T-helper 9 cell (primary cell): ENCODE measurements at regions not wholly inside any gene's neighbourhood (a gene's known extent, or its start where the extent isn't known, plus 50 kb on each side); places are given as distances from the start of the nearest gene placed in this dataset.
"Not testable (repeated sequence)": the region's sequence is repeated elsewhere in the genome, so short reads cannot be mapped to it uniquely, and the experiment has no call there.

Experiments
- DNase-seq: peaks from one replicate; pipeline ENCODE4 v3.0.0-alpha.2; 2020

DNA sequence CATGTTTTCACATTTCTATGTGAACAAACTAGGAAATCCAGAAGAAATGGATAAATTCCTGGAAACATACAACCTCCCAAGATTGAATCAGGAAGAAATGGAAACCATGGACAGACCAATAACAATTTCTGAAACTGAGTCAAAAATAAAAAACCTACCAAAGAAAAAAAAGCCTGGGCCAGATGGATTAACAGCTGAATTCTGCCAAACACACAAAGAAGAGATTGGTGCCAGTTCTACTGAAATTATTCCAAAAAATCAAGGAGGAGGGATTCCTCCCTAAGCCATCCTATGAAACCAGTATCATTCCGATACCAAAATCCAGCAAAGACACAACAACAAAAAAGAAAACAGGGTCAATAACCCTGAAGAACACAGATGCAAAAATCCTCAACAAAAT is 166.9 kb upstream of the FBXL7 start:
- no peak for DNase-seq

DNA sequence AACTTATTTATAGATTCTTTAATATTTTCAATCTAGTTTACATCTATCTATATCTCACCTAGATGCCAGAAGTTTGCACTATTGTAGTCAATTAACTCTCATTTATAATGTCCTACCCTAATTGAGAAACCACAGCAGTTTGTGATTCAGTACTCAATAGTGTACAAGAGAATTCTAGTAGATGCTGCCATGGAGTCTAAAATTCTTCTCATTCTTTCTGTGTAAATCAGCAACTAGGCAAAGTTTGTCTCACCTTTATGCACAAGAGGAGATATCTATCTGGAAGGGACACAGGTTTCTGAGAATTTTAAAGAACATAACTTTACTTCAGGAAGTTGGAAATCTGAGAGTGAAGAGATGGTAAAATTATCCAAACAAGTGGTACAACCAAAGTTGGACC is 173.0 kb upstream of the FBXL7 start:
- no peak for DNase-seq

- DNase-seq = no peak
These were observed 173.5 kb upstream of the FBXL7 start for GRCh38 chr5:15326471-15326870.

DNA sequence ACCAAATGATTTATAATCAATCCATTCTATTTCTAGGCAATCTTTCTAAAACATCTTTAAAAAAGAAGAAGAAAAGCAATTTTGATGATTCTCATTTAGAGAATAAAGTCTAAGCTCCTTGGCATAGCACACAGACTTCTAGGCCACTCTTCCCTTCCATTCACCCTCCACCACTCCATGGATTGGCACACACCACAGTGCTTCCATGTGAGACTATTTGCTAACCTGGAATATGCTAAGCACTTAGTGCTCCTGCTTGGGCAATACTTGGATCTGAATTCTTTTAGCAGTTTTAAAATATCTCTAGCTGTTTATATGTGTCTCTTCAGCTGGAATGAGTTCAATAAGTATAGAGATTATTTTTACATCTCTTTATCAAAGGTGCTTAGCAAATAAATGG is 177.6 kb upstream of the FBXL7 start:
- DNase-seq = no peak

DNA sequence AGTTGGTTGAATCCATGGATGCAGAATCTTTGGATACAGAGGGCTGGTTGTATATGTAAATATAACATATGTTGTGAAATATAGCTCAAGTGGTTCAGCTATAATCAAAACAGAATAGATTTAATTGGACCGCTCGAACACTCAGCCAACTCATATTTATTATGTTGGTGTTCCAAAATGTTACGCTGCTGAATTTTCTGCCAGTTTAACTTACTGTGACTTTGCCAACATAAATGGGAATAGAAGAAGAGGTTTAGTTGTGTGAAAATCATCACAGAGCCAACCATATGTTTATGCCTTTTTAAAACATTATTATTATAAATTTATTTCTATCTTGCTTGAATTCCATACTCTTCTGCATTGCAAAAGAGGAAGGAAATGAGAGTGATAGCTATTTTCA is 178.2 kb upstream of the FBXL7 start:
- DNase-seq = no peak

- DNase-seq = no peak
These were observed 179.1 kb upstream of the FBXL7 start for GRCh38 chr5:15320871-15321270.

GRCh38 chr5:15304914-15305834 is 194.8 kb upstream of the FBXL7 start:
- no peak for DNase-seq

DNA sequence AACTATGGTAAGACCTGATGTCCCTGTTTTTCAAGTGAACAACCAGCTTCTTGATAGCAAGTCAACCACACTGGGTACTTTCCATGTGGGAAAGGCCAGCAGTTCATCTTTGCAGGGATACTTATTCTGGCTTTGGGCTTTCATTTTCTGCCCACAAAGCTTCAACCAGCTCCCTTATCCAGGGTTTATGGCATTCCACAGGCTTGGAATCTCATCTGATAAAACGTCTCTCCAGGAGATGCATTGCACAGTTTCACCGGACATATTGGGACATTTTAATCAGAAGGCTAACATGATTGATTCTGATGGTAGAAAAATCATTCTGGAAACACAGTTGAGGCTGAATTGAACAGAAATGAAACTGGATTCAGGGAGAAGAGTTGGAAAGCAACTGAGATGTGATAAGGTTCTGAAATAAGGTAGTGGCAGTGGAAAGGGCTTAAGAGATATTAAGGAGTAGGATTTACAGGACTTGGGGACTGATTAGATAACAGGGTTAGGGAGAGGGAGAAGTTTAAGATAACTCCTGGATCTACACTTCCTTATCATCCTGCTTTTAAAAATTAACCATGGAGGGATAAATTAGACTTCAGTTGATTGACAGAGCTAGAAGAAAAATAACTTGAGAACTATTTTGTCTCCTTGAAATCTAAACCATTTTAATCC is 195.8 kb upstream of the FBXL7 start:
- DNase-seq = no peak

DNA sequence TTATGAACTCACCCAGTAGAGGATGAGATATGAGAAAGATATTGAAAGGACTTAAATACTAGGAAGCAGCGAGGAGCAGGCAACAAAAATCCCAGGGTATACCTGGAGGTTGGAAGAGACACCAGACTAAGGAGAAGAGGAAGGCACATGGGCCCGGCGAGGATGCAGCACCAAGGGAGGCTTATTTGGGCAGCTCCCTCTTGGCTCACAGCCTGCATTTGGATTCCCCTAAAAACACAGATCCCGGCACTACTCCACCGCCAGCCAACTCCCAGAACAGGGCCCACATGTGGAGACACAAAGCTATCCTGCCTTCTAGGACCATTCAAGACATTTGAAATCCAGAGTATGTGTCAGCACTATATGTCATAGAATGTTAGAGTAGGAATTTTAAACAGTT is 199.8 kb upstream of the FBXL7 start:
- no peak for DNase-seq

DNA sequence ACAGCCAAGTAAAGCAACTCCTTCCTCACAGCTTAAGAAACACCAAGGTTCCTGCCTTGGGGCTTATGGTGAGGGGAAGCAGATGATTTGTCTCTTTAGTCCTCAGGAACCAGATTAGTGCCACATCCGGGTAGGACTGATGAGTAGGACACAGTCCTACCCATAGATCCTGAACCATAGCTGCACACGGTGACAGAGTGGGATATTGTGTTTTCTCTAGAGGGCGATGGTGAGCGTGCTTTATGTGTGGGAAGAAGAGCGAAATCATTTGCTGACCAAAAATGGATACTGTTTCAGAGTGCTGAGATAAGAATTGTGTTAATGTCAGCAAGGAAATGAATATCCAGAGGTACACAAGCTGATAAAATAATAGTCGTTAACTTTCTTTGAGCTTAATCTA is 209.0 kb upstream of the FBXL7 start:
- no peak for DNase-seq

GRCh38 chr5:15286650-15287049 is 213.3 kb upstream of the FBXL7 start:
- DNase-seq = no peak

- no peak for DNase-seq
These were observed 213.9 kb upstream of the FBXL7 start for GRCh38 chr5:15285901-15286583.

DNA sequence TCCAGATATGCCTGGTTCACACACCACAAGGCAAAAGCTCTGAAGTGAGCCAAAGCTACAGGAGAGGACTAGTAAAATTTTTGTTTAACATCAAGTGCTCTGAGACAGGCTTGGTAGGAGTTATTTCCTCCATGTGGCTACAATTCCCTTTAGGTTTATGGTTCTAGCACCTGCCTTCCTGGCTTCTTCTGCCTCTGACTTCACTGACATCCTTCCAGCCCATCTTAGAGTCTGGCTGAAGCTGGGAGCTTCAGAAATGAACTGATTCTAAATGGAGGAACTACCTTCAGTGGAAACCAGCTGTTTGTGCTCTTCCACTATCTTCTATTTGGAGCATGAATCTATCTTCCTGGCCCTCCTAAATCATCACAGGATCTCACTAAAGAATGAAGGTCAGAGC is 215.3 kb upstream of the FBXL7 start:
- DNase-seq = no peak

DNA sequence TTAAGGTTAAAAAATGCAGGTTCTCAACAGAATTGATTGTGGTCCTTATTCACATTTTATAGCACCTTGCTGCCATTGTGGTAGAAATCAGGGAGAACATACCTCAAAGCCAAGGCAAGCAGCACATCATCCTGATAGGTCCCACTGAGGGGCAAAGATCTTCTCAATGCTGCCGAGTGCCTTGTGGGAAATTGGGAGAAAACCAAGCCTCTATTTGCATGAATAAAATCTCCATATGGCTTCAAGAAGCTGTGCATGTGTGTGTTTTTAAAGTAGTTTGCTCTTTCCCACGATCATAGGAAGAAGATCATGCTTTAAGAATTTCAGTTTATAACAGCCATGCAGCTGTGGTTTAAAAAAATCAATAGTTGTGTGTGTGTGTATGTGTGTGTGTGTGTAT is 216.9 kb upstream of the FBXL7 start:
- no peak for DNase-seq

DNA sequence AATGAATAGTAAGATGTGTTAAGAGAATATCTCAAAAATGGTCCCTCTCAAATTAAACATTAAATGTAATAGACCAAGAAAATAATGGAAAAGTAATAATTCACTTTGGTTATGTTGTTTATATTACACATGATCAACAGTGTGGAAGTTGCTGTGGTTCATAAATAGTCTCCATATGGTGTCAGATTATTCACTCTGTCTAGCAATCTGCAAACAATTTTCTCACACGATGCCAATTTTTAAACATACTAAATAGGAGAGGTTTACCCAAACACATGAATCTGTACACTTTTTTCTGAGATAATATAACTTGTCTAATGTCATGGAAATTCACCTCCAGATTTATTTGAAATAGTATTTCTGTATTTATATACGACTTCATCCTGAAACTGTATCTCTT is 217.4 kb upstream of the FBXL7 start:
- DNase-seq = no peak

GRCh38 chr5:15271596-15271995 is 228.4 kb upstream of the FBXL7 start:
- not testable (repeated sequence) for DNase-seq

- DNase-seq = no peak
These were observed 232.0 kb upstream of the FBXL7 start for GRCh38 chr5:15267966-15268365.

GRCh38 chr5:15266841-15267240 is 233.1 kb upstream of the FBXL7 start:
- no peak for DNase-seq

GRCh38 chr5:15266229-15266628 is 233.8 kb upstream of the FBXL7 start:
- DNase-seq = no peak

DNA sequence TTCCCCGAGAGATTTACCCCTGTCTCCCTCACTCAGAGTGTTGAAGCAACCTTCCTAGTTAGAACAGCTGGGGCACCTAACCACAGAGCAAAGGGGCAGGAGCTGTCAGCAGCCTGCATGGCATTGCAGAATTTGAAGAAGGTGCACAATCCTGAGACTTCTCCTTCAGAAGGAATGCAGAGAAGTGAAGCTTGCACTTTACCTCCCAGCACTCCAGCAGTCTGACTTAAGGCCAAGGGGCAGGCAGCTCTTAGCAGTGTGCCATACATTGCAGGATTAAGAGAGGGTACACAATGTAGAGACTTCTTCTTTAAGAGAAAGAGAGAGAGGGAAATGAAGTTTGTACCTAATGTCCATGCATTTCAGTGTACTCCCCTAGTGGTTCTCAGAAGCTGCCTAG is 236.0 kb upstream of the FBXL7 start:
- DNase-seq = no peak

DNA sequence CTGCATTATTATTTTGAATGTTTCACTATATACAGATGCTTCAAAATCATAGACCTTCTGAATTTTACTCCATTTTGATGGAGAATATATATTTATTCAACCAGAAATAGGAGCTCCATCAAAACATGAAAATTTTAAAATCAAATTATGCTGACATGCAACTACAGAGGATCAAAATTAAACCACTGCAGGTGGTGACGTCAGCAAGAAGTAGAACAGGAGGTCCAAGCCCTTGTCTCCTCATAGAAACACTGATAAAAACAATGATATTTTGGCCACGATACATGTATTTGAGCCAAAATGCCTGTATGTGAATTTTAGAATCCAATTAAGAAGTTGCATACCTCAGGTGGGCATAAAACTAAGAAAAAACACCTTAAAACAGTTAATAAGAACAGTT is 236.6 kb upstream of the FBXL7 start:
- DNase-seq = no peak

GRCh38 chr5:15261269-15261995 is 238.5 kb upstream of the FBXL7 start:
- no peak for DNase-seq
